Glomerular endothelial cell (primary cell): ENCODE measurements at regions not wholly inside any gene's neighbourhood (a gene's known extent, or its start where the extent isn't known, plus 50 kb on each side); places are given as distances from the start of the nearest gene placed in this dataset.

ENCODE experiments used
- DNase-seq: peaks from one replicate; pipeline ENCODE4 v3.0.0-alpha.2; 2011; ENCODE audit warnings: low read depth, low spot score; ENCODE audit errors: extremely low read depth

- DNase-seq: no peak
These were observed 1291.3 kb downstream of the FSTL5 start for GRCh38 chr4:160872491-160872890.

- DNase-seq: no peak
These were observed 1286.6 kb downstream of the FSTL5 start for GRCh38 chr4:160877087-160877790.

- DNase-seq: no peak
These were observed 1283.6 kb downstream of the FSTL5 start for GRCh38 chr4:160880180-160880579.

GRCh38 chr4:160887668-160888067 lies 1276.1 kb downstream of the FSTL5 start:
- no peak for DNase-seq

- DNase-seq: no peak
These were observed 1269.7 kb downstream of the FSTL5 start for GRCh38 chr4:160894128-160894527.

- DNase-seq: no peak
These were observed 1269.0 kb downstream of the FSTL5 start for GRCh38 chr4:160894809-160895208.

GRCh38 chr4:160927311-160927710 lies 1236.5 kb downstream of the FSTL5 start:
- DNase-seq: no peak

- no peak for DNase-seq
These were observed 1235.3 kb downstream of the FSTL5 start for GRCh38 chr4:160928482-160928881.

GRCh38 chr4:160947653-160948052 lies 1216.1 kb downstream of the FSTL5 start:
- DNase-seq: no peak

GRCh38 chr4:160956875-160957274 lies 1206.9 kb downstream of the FSTL5 start:
- DNase-seq: no peak

GRCh38 chr4:160969925-160970324 lies 1193.9 kb downstream of the FSTL5 start:
- no peak for DNase-seq

GRCh38 chr4:160980091-160980490 lies 1183.7 kb downstream of the FSTL5 start:
- DNase-seq: no peak

GRCh38 chr4:160981083-160981482 lies 1182.7 kb downstream of the FSTL5 start:
- no peak for DNase-seq

- DNase-seq: no peak
These were observed 1180.8 kb downstream of the FSTL5 start for GRCh38 chr4:160983035-160983434.

GRCh38 chr4:161002386-161002785 lies 1161.4 kb downstream of the FSTL5 start:
- no peak for DNase-seq

GRCh38 chr4:161003418-161004057 lies 1160.3 kb downstream of the FSTL5 start:
- no peak for DNase-seq

GRCh38 chr4:161005746-161006145 lies 1158.1 kb downstream of the FSTL5 start:
- DNase-seq: no peak

GRCh38 chr4:161008527-161008926 lies 1155.3 kb downstream of the FSTL5 start:
- DNase-seq: no peak

GRCh38 chr4:161010227-161010626 lies 1153.6 kb downstream of the FSTL5 start:
- no peak for DNase-seq
